BJ (cell line): ENCODE measurements at regions not wholly inside any gene's neighbourhood (a gene's known extent, or its start where the extent isn't known, plus 50 kb on each side); places are given as distances from the start of the nearest gene placed in this dataset.

Experiments used
- CTCF ChIA-PET: fragments of 350-600 bp; formaldehyde crosslinking; extraction: SDS; loops from one replicate; lab custom pipeline; 2021; ENCODE audit warnings: antibody characterized with exemption, inconsistent platforms; lab: Yijun Ruan, JAX
- POLR2A ChIA-PET: fragments of 300-600 bp; sonication (Branson Sonifier 250); formaldehyde crosslinking; extraction: SDS; loops from one replicate; lab custom pipeline; 2021; ENCODE audit warnings: antibody characterized with exemption; lab: Charles Lee
- DNase-seq: peaks from one replicate; pipeline ENCODE4 v3.0.0-alpha.2; 2011; ENCODE audit warnings: low read depth
- H3K27me3 ChIP-seq: 2 replicates; pipeline ENCODE4 v1.6.0; 2011; ENCODE audit warnings: low read length; ENCODE audit not compliant: control insufficient read depth, insufficient read depth
- H3K36me3 ChIP-seq: 2 replicates; pipeline ENCODE4 v1.5.1; 2011; ENCODE audit warnings: low read length; ENCODE audit not compliant: control insufficient read depth, insufficient read depth
- H3K4me3 ChIP-seq: 2 replicates; pipeline ENCODE4 v1.5.1; 2011; ENCODE audit warnings: low read depth, mild to moderate bottlenecking, control low read depth, low read length
- CTCF ChIP-seq: IDR thresholded peaks from 2 replicates; pipeline ENCODE4 v1.5.1; 2011; ENCODE audit warnings: low read depth, mild to moderate bottlenecking, control low read depth, inconsistent platforms, low read length, moderate library complexity; ENCODE audit not compliant: insufficient read depth

- H3K4me3 ChIP-seq: no peak overlapping the region
- no peaks in the 10 kb centered on the region for H3K27me3 ChIP-seq
- H3K36me3 ChIP-seq: no peaks in the 10 kb centered on the region
- ChIA-PET POLR2A (no interaction called here), CTCF (interaction anchor here (0.5 kb wide), 1 partner anchor 1989 kb away, joined by 5 read pairs; no protein-coding TSS in a partner anchor)
- DNase-seq: no peak
- TF ChIP-seq CTCF: no peak
Observed at GRCh38 chr18:38087538-38087937, 521.9 kb upstream of the CELF4 start.

GRCh38 chr18:38081516-38081915, 515.9 kb upstream of the CELF4 start:
- CTCF ChIA-PET: no interaction called here
- no peak for TF ChIP-seq CTCF

GRCh38 chr18:38077229-38077628, 511.6 kb upstream of the CELF4 start:
- DNase-seq: no peak

More at GRCh38 chr18:38081516-38081915, 515.9 kb upstream of the CELF4 start:
- Histone ChIP-seq H3K36me3 (no peaks in the 10 kb centered on the region), H3K4me3 (no peak overlapping the region), H3K27me3 (no peaks in the 10 kb centered on the region)
- POLR2A ChIA-PET: no interaction called here
- DNase-seq: no peak

GRCh38 chr18:38076346-38077070, 510.9 kb upstream of the CELF4 start:
- DNase-seq: no peak
- ChIA-PET POLR2A (no interaction called here), CTCF (no interaction called here)
- Histone ChIP-seq H3K36me3 (no peaks in the 10 kb centered on the region), H3K4me3 (no peak overlapping the region), H3K27me3 (no peaks in the 10 kb centered on the region)
- no peak for TF ChIP-seq CTCF

More at GRCh38 chr18:38077229-38077628, 511.6 kb upstream of the CELF4 start:
- Histone ChIP-seq H3K27me3 (no peaks in the 10 kb centered on the region), H3K36me3 (no peaks in the 10 kb centered on the region), H3K4me3 (no peak overlapping the region)
- no peak for TF ChIP-seq CTCF
- ChIA-PET CTCF (no interaction called here), POLR2A (no interaction called here)

GRCh38 chr18:38074298-38074876, 508.8 kb upstream of the CELF4 start:
- Histone ChIP-seq H3K4me3 (no peak overlapping the region), H3K27me3 (no peaks in the 10 kb centered on the region), H3K36me3 (no peaks in the 10 kb centered on the region)
- TF ChIP-seq CTCF: no peak
- ChIA-PET POLR2A (no interaction called here), CTCF (no interaction called here)
- DNase-seq: no peak
